Lung (tissue), 11 donors: ENCODE measurements at regions not wholly inside any gene's neighbourhood (a gene's known extent, or its start where the extent isn't known, plus 50 kb on each side); places are given as distances from the start of the nearest gene placed in this dataset.

Experiments used
- ATAC-seq: fragments of 200-7000 bp; cut with Tn5 transposase; one replicate; pipeline ENCODE4 v1.9.1; 2020; ENCODE audit warnings: moderate number of reproducible peaks; ENCODE audit not compliant: insufficient read depth, low FRiP score
- DNase-seq, 3 donors: peaks; one replicate each; pipeline ENCODE4 v3.0.0-alpha.2; 2013 to 2017
- H3K27ac ChIP-seq, 2 donors: one replicate each; pipeline ENCODE4 v1.5.1; 2013; ENCODE audit warnings: mild to moderate bottlenecking in 2 of 2, moderate library complexity in 2 of 2, control low read depth in 1 of 2, inconsistent platforms in 1 of 2, low read depth in 1 of 2, low read length in 1 of 2
- H3K27me3 ChIP-seq, 3 donors: one replicate each; pipeline ENCODE4 v1.5.1; 2013; ENCODE audit warnings: low read length in 2 of 3; ENCODE audit not compliant: control insufficient read depth in 3 of 3, insufficient read depth in 3 of 3
- H3K36me3 ChIP-seq, 4 donors: one replicate each; pipeline ENCODE4 v1.5.1; 2013; ENCODE audit warnings: low read length in 4 of 4, mild to moderate bottlenecking in 1 of 4, moderate library complexity in 1 of 4; ENCODE audit not compliant: control insufficient read depth in 4 of 4, insufficient read depth in 4 of 4
- H3K4me1 ChIP-seq, 5 donors: one replicate each; pipeline ENCODE4 v1.5.1; 2013; ENCODE audit warnings: low read length in 5 of 5, mild to moderate bottlenecking in 2 of 5, moderate library complexity in 1 of 5; ENCODE audit not compliant: control insufficient read depth in 5 of 5, insufficient read depth in 5 of 5
- H3K4me3 ChIP-seq: one replicate; pipeline ENCODE4 v1.5.1; 2013; ENCODE audit warnings: mild to moderate bottlenecking, control low read depth, moderate library complexity
- H3K9ac ChIP-seq, 2 donors: one replicate each; pipeline ENCODE4 v1.5.1; 2013; ENCODE audit warnings: low read length in 2 of 2, control low read depth in 1 of 2; ENCODE audit not compliant: insufficient read depth in 1 of 2
- H3K9me3 ChIP-seq, 4 donors: one replicate each; pipeline ENCODE4 v1.5.1; 2013; ENCODE audit warnings: low read length in 3 of 4, mild to moderate bottlenecking in 1 of 4, moderate library complexity in 1 of 4; ENCODE audit not compliant: control insufficient read depth in 4 of 4, insufficient read depth in 3 of 4
- CTCF ChIP-seq: IDR thresholded peaks from 2 replicates; pipeline ENCODE4 v1.5.1; 2012; ENCODE audit warnings: mild to moderate bottlenecking; ENCODE audit errors: control extremely low read depth, extremely low read depth
- WGBS, 2 donors: extraction: QIAGEN DNeasy Blood & Tissue Kit; methylation state at CpG; one replicate each; pipeline ENCODE4 v1.1.7; 2013; 5-methylcytosine and 5-hydroxymethylcytosine counted together
- donor health status: control.
- donor health status: control.
- donor health status: Bipolar disorder and iron deficiency.
- donor health status: healthy.
- donor health status: DM: yes; HTN: yes; CAD: no.

GRCh38 chr15:35756623-35757022, 210.7 kb upstream of the DPH6 start:
- Histone ChIP-seq H3K9me3 (no peaks in the 10 kb centered on the region), H3K4me3 (no peak overlapping the region), H3K36me3 (no peaks in the 10 kb centered on the region), H3K9ac (no peak overlapping the region), H3K27ac (no peak overlapping the region), H3K27me3 (no peaks in the 10 kb centered on the region), H3K4me1 (peaks cover 0 to 16% (median 3%) of the 10 kb centered on the region in 5 donors)
- DNase-seq (peak in 1 of 3 donors; percentile 34), ATAC-seq (no peak)
- no peak for TF ChIP-seq CTCF
- WGBS, 2 donors = 77 to 81% methylated on average over 3 of the region's 3 CpGs

- WGBS, 2 donors = 86 to 88% methylated on average over 2 of the region's 2 CpGs
- Histone ChIP-seq H3K27ac (no peak overlapping the region), H3K9ac (no peak overlapping the region), H3K4me3 (no peak overlapping the region), H3K4me1 (peaks cover 0 to 16% (median 0%) of the 10 kb centered on the region in 5 donors), H3K27me3 (no peaks in the 10 kb centered on the region), H3K36me3 (no peaks in the 10 kb centered on the region), H3K9me3 (no peaks in the 10 kb centered on the region)
- TF ChIP-seq CTCF = no peak
- DNase-seq (no peak), ATAC-seq (no peak)
Observed at GRCh38 chr15:35757361-35757760, 211.4 kb upstream of the DPH6 start.

GRCh38 chr15:35757765-35758164, 211.8 kb upstream of the DPH6 start:
- Histone ChIP-seq H3K36me3 (no peaks in the 10 kb centered on the region), H3K9ac (no peak overlapping the region), H3K4me1 (peaks cover 0 to 16% (median 0%) of the 10 kb centered on the region in 5 donors), H3K27me3 (no peaks in the 10 kb centered on the region), H3K4me3 (no peak overlapping the region), H3K9me3 (no peaks in the 10 kb centered on the region), H3K27ac (no peak overlapping the region)
- TF ChIP-seq CTCF = no peak
- DNase-seq (no peak), ATAC-seq (no peak)
- WGBS, 2 donors = 76 to 92% methylated on average over 3 of the region's 3 CpGs
